Thyroid gland (tissue), 4 donors: ENCODE measurements at regions not wholly inside any gene's neighbourhood (a gene's known extent, or its start where the extent isn't known, plus 50 kb on each side); places are given as distances from the start of the nearest gene placed in this dataset.

Experiments used
- DNase-seq, 2 donors: peaks; one replicate each; pipeline ENCODE4 v3.0.0-alpha.2; 2019
- H3K27ac ChIP-seq, 3 donors: fragments of 200-600 bp; sonication (generic); 1 replicate in 2 of 3; 2 replicates in 1 of 3; pipeline ENCODE4 v1.5.1; 2016 to 2019; ENCODE audit warnings: mild to moderate bottlenecking in 1 of 3, moderate library complexity in 1 of 3
- H3K27me3 ChIP-seq: fragments of 200-600 bp; sonication (generic); one replicate; pipeline ENCODE4 v1.5.1; 2019
- H3K36me3 ChIP-seq, 2 donors: fragments of 200-600 bp; sonication (generic); one replicate each; pipeline ENCODE4 v1.5.1; 2016 to 2019
- H3K4me1 ChIP-seq, 2 donors: fragments of 200-600 bp; sonication (generic); one replicate each; pipeline ENCODE4 v1.5.1; 2017 to 2019
- H3K4me3 ChIP-seq, 3 donors: fragments of 200-600 bp; sonication (generic); replicated peaks in 1 of 3; 1 replicate in 2 of 3; 2 replicates in 1 of 3; pipeline ENCODE4 v1.5.1; 2016; ENCODE audit warnings: mild to moderate bottlenecking in 1 of 3
- H3K9me3 ChIP-seq: fragments of 200-600 bp; sonication (generic); one replicate; pipeline ENCODE4 v1.5.1; 2017
- CTCF ChIP-seq, 6 experiments: fragments of 200-600 bp in 3 of 6; fragments of 450-650 bp in 3 of 6; sonication (generic) in 3 of 6; IDR thresholded peaks; one replicate each; pipeline ENCODE4 v1.5.1; 2016 to 2019; ENCODE audit warnings: antibody characterized with exemption in 6 of 6, mild to moderate bottlenecking in 2 of 6, inconsistent platforms in 1 of 6, moderate library complexity in 1 of 6
- POLR2A ChIP-seq, 2 donors: fragments of 450-650 bp; IDR thresholded peaks; one replicate each; pipeline ENCODE4 v1.6.1; 2017; ENCODE audit warnings: antibody characterized with exemption in 2 of 2, mild to moderate bottlenecking in 2 of 2, moderate library complexity in 1 of 2
- WGBS, 2 donors: methylation state at CpG; one replicate each; pipeline ENCODE4 v1.1.5; 2017; 5-methylcytosine and 5-hydroxymethylcytosine counted together
- intact Hi-C: fragments of 100-400 bp; cut with DNase I; formaldehyde crosslinking; loops from one replicate; pipeline ENCODE4 v1.15.1; 2023

- no peak for TF ChIP-seq CTCF (IDR thresholded peaks at IDR 0.05)
- no peak for TF ChIP-seq POLR2A (IDR thresholded peaks at IDR 0.05)
- Histone ChIP-seq H3K27me3 (no peaks in the 10 kb centered on the region), H3K36me3 (no peaks in the 10 kb centered on the region), H3K4me3 (no peak overlapping the region), H3K27ac (no peak overlapping the region), H3K9me3 (no peaks in the 10 kb centered on the region), H3K4me1 (no peaks in the 10 kb centered on the region)
- intact Hi-C loops = no loop called here
- 85 to 93% methylated on average over 10 of the region's 10 CpGs for WGBS, 2 donors
- no peak for DNase-seq
Observed at GRCh38 chr6:166714581-166714980, 87.5 kb upstream of the RPS6KA2 start.

GRCh38 chr6:166714187-166714510 is 87.1 kb upstream of the RPS6KA2 start:
- 89 to 91% methylated on average over 2 of the region's 2 CpGs for WGBS, 2 donors

GRCh38 chr6:166713434-166714186 is 86.6 kb upstream of the RPS6KA2 start:
- 70 to 74% methylated on average over 16 of the region's 16 CpGs for WGBS, 2 donors
- Histone ChIP-seq H3K9me3 (no peaks in the 10 kb centered on the region), H3K4me3 (no peak overlapping the region), H3K27me3 (no peaks in the 10 kb centered on the region), H3K4me1 (no peaks in the 10 kb centered on the region), H3K27ac (no peak overlapping the region), H3K36me3 (no peaks in the 10 kb centered on the region)
- intact Hi-C loops = no loop called here
- no peak for DNase-seq
- TF ChIP-seq CTCF (IDR thresholded peaks at IDR 0.05) (no peak), POLR2A (IDR thresholded peaks at IDR 0.05) (no peak)

More at GRCh38 chr6:166714187-166714510, 87.1 kb upstream of the RPS6KA2 start:
- no peak for TF ChIP-seq CTCF (IDR thresholded peaks at IDR 0.05)
- no peak for TF ChIP-seq POLR2A (IDR thresholded peaks at IDR 0.05)
- no peaks in the 10 kb centered on the region for H3K27me3 ChIP-seq
- H3K9me3 ChIP-seq = no peaks in the 10 kb centered on the region
- no peak for DNase-seq
- intact Hi-C loops = no loop called here
- H3K4me3 ChIP-seq = no peak overlapping the region
- no peaks in the 10 kb centered on the region for H3K4me1 ChIP-seq
- H3K27ac ChIP-seq = no peak overlapping the region
- H3K36me3 ChIP-seq = no peaks in the 10 kb centered on the region

- DNase-seq = no peak
- intact Hi-C loops = no loop called here
- Histone ChIP-seq H3K4me3 (no peak overlapping the region), H3K27me3 (no peaks in the 10 kb centered on the region), H3K4me1 (no peaks in the 10 kb centered on the region), H3K9me3 (no peaks in the 10 kb centered on the region), H3K36me3 (no peaks in the 10 kb centered on the region), H3K27ac (no peak overlapping the region)
- 84 to 88% methylated on average over 17 to 20 of the region's 21 CpGs for WGBS, 2 donors
- TF ChIP-seq POLR2A (IDR thresholded peaks at IDR 0.05) (no peak), CTCF (IDR thresholded peaks at IDR 0.05) (no peak)
Observed at GRCh38 chr6:166712286-166713228, 85.5 kb upstream of the RPS6KA2 start.

GRCh38 chr6:166710084-166710483 is 83.0 kb upstream of the RPS6KA2 start:
- H3K27ac ChIP-seq = no peak overlapping the region
- H3K9me3 ChIP-seq = no peaks in the 10 kb centered on the region
- no peaks in the 10 kb centered on the region for H3K27me3 ChIP-seq
- DNase-seq = no peak
- TF ChIP-seq POLR2A (IDR thresholded peaks at IDR 0.05) (no peak), CTCF (IDR thresholded peaks at IDR 0.05) (no peak)
- intact Hi-C loops = no loop called here
- no peaks in the 10 kb centered on the region for H3K4me1 ChIP-seq
- no peak overlapping the region for H3K4me3 ChIP-seq
- no peaks in the 10 kb centered on the region for H3K36me3 ChIP-seq
- 89 to 93% methylated on average over 2 of the region's 2 CpGs for whole genome bisulfite sequencing, 2 donors
